MCF 10A (cell line): ENCODE measurements at regions not wholly inside any gene's neighbourhood (a gene's known extent, or its start where the extent isn't known, plus 50 kb on each side); places are given as distances from the start of the nearest gene placed in this dataset.

Experiments
- BruUV-seq: library from RNA; stranded (reverse); fragments of 400-500 nt; replicated peaks from 2 replicates; lab custom pipeline; 2021; lab: Mats Ljungman, UMichigan
- CTCF ChIA-PET: fragments of 300-600 bp; sonication (Branson Sonifier 250); formaldehyde crosslinking; extraction: SDS; loops from one replicate; lab custom pipeline; 2021; ENCODE audit warnings: antibody characterized with exemption, inconsistent platforms; lab: Yijun Ruan, JAX
- POLR2A ChIA-PET: fragments of 300-600, 350-650 bp; sonication (Branson Sonifier 250); formaldehyde crosslinking; extraction: SDS; loops from one replicate; lab custom pipeline; 2020; ENCODE audit warnings: antibody characterized with exemption, inconsistent platforms; lab: Yijun Ruan, JAX
- DNase-seq: peaks from one replicate; pipeline ENCODE4 v3.0.0-alpha.2; 2018; ENCODE audit not compliant: unreplicated experiment
- H3K27ac Mint-ChIP-seq: one replicate; pipeline ENCODE4 v1.8.0; 2022; ENCODE audit warnings: mild to moderate bottlenecking, low read depth, mixed read lengths; ENCODE audit not compliant: unreplicated experiment
- H3K27me3 Mint-ChIP-seq: one replicate; pipeline ENCODE4 v1.8.0; 2022; ENCODE audit warnings: mixed read lengths; ENCODE audit not compliant: insufficient read depth, unreplicated experiment
- H3K36me3 Mint-ChIP-seq: one replicate; pipeline ENCODE4 v1.8.0; 2022; ENCODE audit warnings: mild to moderate bottlenecking, moderate library complexity, mixed read lengths; ENCODE audit not compliant: insufficient read depth, unreplicated experiment
- H3K4me1 Mint-ChIP-seq: one replicate; pipeline ENCODE4 v1.8.0; 2022; ENCODE audit warnings: mixed read lengths; ENCODE audit not compliant: insufficient read depth, unreplicated experiment
- H3K4me3 Mint-ChIP-seq: one replicate; pipeline ENCODE4 v1.8.0; 2022; ENCODE audit warnings: mild to moderate bottlenecking, moderate library complexity, mixed read lengths; ENCODE audit not compliant: unreplicated experiment
- H3K9me3 Mint-ChIP-seq: one replicate; pipeline ENCODE4 v1.8.0; 2022; ENCODE audit warnings: mixed read lengths; ENCODE audit not compliant: unreplicated experiment
- CTCF ChIP-seq: fragments of 200-600 bp; IDR thresholded peaks from one replicate; pipeline ENCODE4 v1.8.0; 2022; ENCODE audit warnings: antibody characterized with exemption, mild to moderate bottlenecking; ENCODE audit not compliant: unreplicated experiment
- intact Hi-C: fragments of 100-400 bp; cut with micrococcal nuclease; formaldehyde crosslinking; loops from 2 replicates; pipeline ENCODE4 v1.14.1; 2022

- H3K4me3 Mint-ChIP-seq: no peak overlapping the region
- H3K36me3 Mint-ChIP-seq: no peaks in the 10 kb centered on the region
- no TSS peak for BruUV-seq
- no peak for DNase-seq
- no peak overlapping the region for H3K27ac Mint-ChIP-seq
- no peak for TF ChIP-seq CTCF
- intact Hi-C loops: no loop called here
- ChIA-PET POLR2A (no interaction called here), CTCF (interaction anchor here (0.7 kb wide), 1 partner anchor 110 kb away, joined by 3 read pairs; no protein-coding TSS in a partner anchor)
- no peaks in the 10 kb centered on the region for H3K9me3 Mint-ChIP-seq
- H3K4me1 Mint-ChIP-seq: no peaks in the 10 kb centered on the region
- no peaks in the 10 kb centered on the region for H3K27me3 Mint-ChIP-seq
These were observed 210.3 kb upstream of the TNC start for GRCh38 chr9:115328228-115328627.

GRCh38 chr9:115328677-115329076 is 210.7 kb upstream of the TNC start:
- no TSS peak for BruUV-seq
- CTCF ChIA-PET: interaction anchor here (0.7 kb wide), 1 partner anchor 110 kb away, joined by 3 read pairs; no protein-coding TSS in a partner anchor

GRCh38 chr9:115333277-115334070 is 215.5 kb upstream of the TNC start:
- TF ChIP-seq CTCF: no peak
- BruUV-seq: no TSS peak
- ChIA-PET CTCF (interaction anchor here (0.6 to 0.8 kb wide), 5 partner anchors 12 to 1026 kb away, joined by 3 to 4 read pairs (median 3); no protein-coding TSS in a partner anchor), POLR2A (interaction anchor here (0.8 kb wide), 1 partner anchor 12 kb away, joined by 3 read pairs; no protein-coding TSS in a partner anchor)
- Mint-ChIP-seq H3K27me3 (no peaks in the 10 kb centered on the region), H3K27ac (no peak overlapping the region), H3K36me3 (no peaks in the 10 kb centered on the region), H3K4me1 (no peaks in the 10 kb centered on the region), H3K4me3 (no peak overlapping the region), H3K9me3 (no peaks in the 10 kb centered on the region)
- intact Hi-C loops: no loop called here
- peak; percentile 12 for DNase-seq

More at GRCh38 chr9:115328677-115329076, 210.7 kb upstream of the TNC start:
- Mint-ChIP-seq H3K27ac (no peak overlapping the region), H3K27me3 (no peaks in the 10 kb centered on the region), H3K4me1 (no peaks in the 10 kb centered on the region), H3K36me3 (no peaks in the 10 kb centered on the region), H3K4me3 (no peak overlapping the region), H3K9me3 (no peaks in the 10 kb centered on the region)
- DNase-seq: no peak
- intact Hi-C loops: no loop called here
- no peak for TF ChIP-seq CTCF
- POLR2A ChIA-PET: no interaction called here

- ChIA-PET CTCF (no interaction called here), POLR2A (no interaction called here)
- Mint-ChIP-seq H3K4me3 (no peak overlapping the region), H3K4me1 (no peaks in the 10 kb centered on the region), H3K27me3 (no peaks in the 10 kb centered on the region), H3K36me3 (no peaks in the 10 kb centered on the region), H3K27ac (no peak overlapping the region), H3K9me3 (no peaks in the 10 kb centered on the region)
- no peak for TF ChIP-seq CTCF
- intact Hi-C loops: no loop called here
- DNase-seq: no peak
- BruUV-seq: no TSS peak
These were observed 217.5 kb upstream of the TNC start for GRCh38 chr9:115335439-115335838.
